ENCODE measurements at regions not wholly inside any gene's neighbourhood (a gene's known extent, or its start where the extent isn't known, plus 50 kb on each side); places are given as distances from the start of the nearest gene placed in this dataset.

- no peaks in the 10 kb centered on the region for H4K20me1 ChIP-seq (ENCODE audit: control insufficient read depth, extremely low read depth, insufficient read depth, low read length)
- DNase-seq (ENCODE audit: low read depth in 2 of 2) = no peak
- no peaks in the 10 kb centered on the region for H3K27me3 ChIP-seq (ENCODE audit: control insufficient read depth, insufficient read depth, low read length)
- H3K4me1 ChIP-seq (ENCODE audit: control insufficient read depth, extremely low read depth, insufficient read depth, low read length) = no peaks in the 10 kb centered on the region
- H3K36me3 ChIP-seq (ENCODE audit: control insufficient read depth, insufficient read depth, low read length) = no peaks in the 10 kb centered on the region
- no peak overlapping the region for H3K4me2 ChIP-seq (ENCODE audit: extremely low read depth, insufficient read depth, low read length)
- H3K27ac ChIP-seq (ENCODE audit: insufficient read depth, low read length) = no peak overlapping the region
- H3K79me2 ChIP-seq (ENCODE audit: control insufficient read depth, insufficient read depth, low read length) = no peaks in the 10 kb centered on the region
- H3K9me3 ChIP-seq (ENCODE audit: control insufficient read depth, insufficient read depth, low read depth, low read length) = no peaks in the 10 kb centered on the region
- TF ChIP-seq CTCF (conservative IDR thresholded peaks at IDR 0.05 in 1 of 2, IDR thresholded peaks at IDR 0.05 in 1 of 2; ENCODE audit: low read depth in 1 of 2, low read length in 2 of 2) = no peak
- no peak for TF ChIP-seq EZH2 (IDR thresholded peaks at IDR 0.05; ENCODE audit: low read length, missing control alignments)
- no peak overlapping the region for H2AFZ ChIP-seq (ENCODE audit: low read length)
- no peak overlapping the region for H3K4me3 ChIP-seq (replicated peaks in 1 of 4; ENCODE audit: control extremely low read depth in 1 of 4, insufficient read depth in 1 of 4, low read depth in 3 of 4, low read length in 4 of 4)
- H3K9ac ChIP-seq (ENCODE audit: insufficient read depth, low read length) = no peak overlapping the region
Measured at GRCh38 chr7:69527706-69528105, 70.6 kb upstream of the AUTS2 start.

- H2AFZ ChIP-seq (ENCODE audit: low read length) = no peak overlapping the region
- TF ChIP-seq EZH2 (IDR thresholded peaks at IDR 0.05; ENCODE audit: low read length, missing control alignments) = no peak
- TF ChIP-seq CTCF (conservative IDR thresholded peaks at IDR 0.05 in 1 of 2, IDR thresholded peaks at IDR 0.05 in 1 of 2; ENCODE audit: low read depth in 1 of 2, low read length in 2 of 2) = no peak
- H3K9me3 ChIP-seq (ENCODE audit: control insufficient read depth, insufficient read depth, low read depth, low read length) = no peaks in the 10 kb centered on the region
- no peaks in the 10 kb centered on the region for H3K36me3 ChIP-seq (ENCODE audit: control insufficient read depth, insufficient read depth, low read length)
- H3K4me3 ChIP-seq (replicated peaks in 1 of 4; ENCODE audit: control extremely low read depth in 1 of 4, insufficient read depth in 1 of 4, low read depth in 3 of 4, low read length in 4 of 4) = no peak overlapping the region
- no peaks in the 10 kb centered on the region for H3K27me3 ChIP-seq (ENCODE audit: control insufficient read depth, insufficient read depth, low read length)
- no peak overlapping the region for H3K27ac ChIP-seq (ENCODE audit: insufficient read depth, low read length)
- DNase-seq (ENCODE audit: low read depth in 2 of 2) = no peak
- H3K4me1 ChIP-seq (ENCODE audit: control insufficient read depth, extremely low read depth, insufficient read depth, low read length) = no peaks in the 10 kb centered on the region
- H4K20me1 ChIP-seq (ENCODE audit: control insufficient read depth, extremely low read depth, insufficient read depth, low read length) = no peaks in the 10 kb centered on the region
- no peak overlapping the region for H3K9ac ChIP-seq (ENCODE audit: insufficient read depth, low read length)
- H3K4me2 ChIP-seq (ENCODE audit: extremely low read depth, insufficient read depth, low read length) = no peak overlapping the region
- H3K79me2 ChIP-seq (ENCODE audit: control insufficient read depth, insufficient read depth, low read length) = no peaks in the 10 kb centered on the region
Measured at GRCh38 chr7:69531050-69531449, 67.2 kb upstream of the AUTS2 start.

GRCh38 chr7:69534461-69535041 is 63.7 kb upstream of the AUTS2 start:
- Histone ChIP-seq H3K4me2 (ENCODE audit: extremely low read depth, insufficient read depth, low read length) (no peak overlapping the region), H3K9ac (ENCODE audit: insufficient read depth, low read length) (no peak overlapping the region), H2AFZ (ENCODE audit: low read length) (no peak overlapping the region), H3K36me3 (ENCODE audit: control insufficient read depth, insufficient read depth, low read length) (no peaks in the 10 kb centered on the region), H3K4me1 (ENCODE audit: control insufficient read depth, extremely low read depth, insufficient read depth, low read length) (no peaks in the 10 kb centered on the region), H4K20me1 (ENCODE audit: control insufficient read depth, extremely low read depth, insufficient read depth, low read length) (no peaks in the 10 kb centered on the region), H3K27me3 (ENCODE audit: control insufficient read depth, insufficient read depth, low read length) (no peaks in the 10 kb centered on the region), H3K27ac (ENCODE audit: insufficient read depth, low read length) (no peak overlapping the region), H3K9me3 (ENCODE audit: control insufficient read depth, insufficient read depth, low read depth, low read length) (no peaks in the 10 kb centered on the region), H3K79me2 (ENCODE audit: control insufficient read depth, insufficient read depth, low read length) (no peaks in the 10 kb centered on the region), H3K4me3 (replicated peaks in 1 of 4; ENCODE audit: control extremely low read depth in 1 of 4, insufficient read depth in 1 of 4, low read depth in 3 of 4, low read length in 4 of 4) (no peak overlapping the region)
- TF ChIP-seq EZH2 (IDR thresholded peaks at IDR 0.05; ENCODE audit: low read length, missing control alignments) (no peak), CTCF (conservative IDR thresholded peaks at IDR 0.05 in 1 of 2, IDR thresholded peaks at IDR 0.05 in 1 of 2; ENCODE audit: low read depth in 1 of 2, low read length in 2 of 2) (no peak)
- DNase-seq (ENCODE audit: low read depth in 2 of 2) = no peak

Data from fibroblast of lung (primary cell).